HG03520 (cell line): ENCODE measurements at regions not wholly inside any gene's neighbourhood (a gene's known extent, or its start where the extent isn't known, plus 50 kb on each side); places are given as distances from the start of the nearest gene placed in this dataset.
"Not testable (repeated sequence)": the region's sequence is repeated elsewhere in the genome, so short reads cannot be mapped to it uniquely, and the experiment has no call there.

Source experiments
- ATAC-seq: cut with Tn5 transposase; IDR thresholded peaks from one replicate; pipeline ENCODE4 v1.9.1; 2021; ENCODE audit warnings: mild to moderate bottlenecking, moderate library complexity; ENCODE audit not compliant: unreplicated experiment

DNA sequence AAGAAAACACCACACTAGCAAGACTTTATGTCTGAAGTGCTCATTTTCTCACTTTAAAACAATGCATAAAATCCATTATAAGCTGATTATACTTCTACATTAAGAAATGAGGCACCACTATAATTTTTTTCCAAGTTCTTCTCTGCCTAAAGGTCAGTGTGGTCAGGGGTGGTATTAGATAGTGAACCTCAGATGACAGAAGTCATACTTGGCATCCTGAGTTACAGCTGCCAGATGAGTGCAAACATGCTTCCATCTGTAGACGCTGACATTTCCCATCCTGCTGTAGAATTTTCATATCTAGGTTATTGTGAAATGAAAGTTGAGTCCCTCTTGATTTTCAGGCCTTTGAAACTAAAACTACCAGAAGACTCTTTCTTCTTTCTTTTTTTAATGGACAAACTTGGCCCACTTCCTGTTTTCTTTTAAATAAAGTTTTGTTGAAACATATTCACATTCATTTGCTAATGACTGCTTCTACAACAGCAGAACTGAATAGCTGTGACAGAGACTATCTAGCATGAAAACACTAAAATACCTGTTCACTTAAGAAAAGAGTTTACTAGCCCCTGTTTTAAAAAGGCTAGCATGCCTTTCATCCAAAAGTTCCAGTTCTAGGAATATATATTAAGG, 900.8 kb downstream of the XPNPEP1 start:
- no peak for ATAC-seq

DNA sequence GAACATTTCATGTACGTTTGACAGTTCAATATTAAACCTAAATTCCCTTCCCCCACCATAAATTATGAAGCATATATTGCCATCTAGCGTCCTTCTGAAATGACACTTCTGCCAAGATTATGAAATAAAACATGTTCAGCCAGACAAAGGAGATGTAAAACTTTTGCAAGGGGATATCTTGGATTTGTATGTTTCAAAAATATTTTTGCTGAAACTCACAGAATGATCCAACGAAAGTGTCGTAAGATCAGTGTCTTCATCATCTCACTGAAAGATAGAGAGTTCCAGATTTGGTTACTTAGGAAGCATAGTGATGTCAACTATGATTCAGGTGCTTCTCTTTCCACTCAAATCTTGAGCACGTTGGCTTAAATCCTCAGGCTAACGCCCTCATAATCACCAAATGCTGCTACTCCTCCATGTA, 904.3 kb downstream of the XPNPEP1 start:
- ATAC-seq, result no peak

GRCh38 chr10:109007514-109007913, 915.8 kb downstream of the XPNPEP1 start:
- no peak for ATAC-seq

GRCh38 chr10:108990441-108990840, 932.9 kb downstream of the XPNPEP1 start:
- no peak for ATAC-seq

- ATAC-seq, result no peak
Measured at GRCh38 chr10:108989976-108990375, 933.3 kb downstream of the XPNPEP1 start.

DNA sequence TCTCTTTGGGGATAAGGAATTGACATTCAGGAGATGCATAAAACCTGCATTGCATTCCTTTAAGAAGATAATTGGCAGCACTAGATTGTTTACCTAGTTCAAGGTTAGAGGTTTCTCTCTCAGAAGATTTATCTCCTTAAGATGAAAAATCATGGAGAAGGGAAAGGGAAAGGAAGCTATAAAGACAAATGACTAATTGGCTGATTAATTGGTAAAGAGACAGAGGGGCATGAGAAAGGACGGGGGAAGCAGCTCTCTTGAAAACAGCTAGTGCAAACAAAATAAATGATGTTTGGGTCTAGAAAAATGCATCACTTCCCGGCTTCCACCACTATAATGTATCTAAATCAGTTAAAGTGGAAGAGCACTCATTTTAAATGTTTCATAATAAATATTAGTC, 941.2 kb downstream of the XPNPEP1 start:
- no peak for ATAC-seq

DNA sequence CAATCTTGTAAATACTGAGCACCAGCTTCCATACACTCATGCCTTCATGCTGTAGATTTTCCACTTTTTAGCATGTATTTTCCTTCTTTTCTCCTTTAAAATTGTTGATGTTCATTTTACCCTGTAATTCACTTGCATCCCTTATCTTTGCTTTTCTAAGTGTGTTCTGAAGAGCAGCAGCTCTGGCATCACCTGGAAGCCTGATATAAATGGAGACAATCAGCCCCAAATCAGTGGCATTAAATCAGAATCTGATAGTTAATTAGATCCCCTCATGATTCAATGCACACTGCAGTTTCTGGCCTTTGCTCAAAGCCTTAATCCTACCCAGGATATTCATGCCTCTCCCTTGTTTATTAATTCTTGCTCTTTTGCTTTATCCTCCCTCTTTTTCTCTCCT, 942.4 kb downstream of the XPNPEP1 start:
- ATAC-seq, result no peak

DNA sequence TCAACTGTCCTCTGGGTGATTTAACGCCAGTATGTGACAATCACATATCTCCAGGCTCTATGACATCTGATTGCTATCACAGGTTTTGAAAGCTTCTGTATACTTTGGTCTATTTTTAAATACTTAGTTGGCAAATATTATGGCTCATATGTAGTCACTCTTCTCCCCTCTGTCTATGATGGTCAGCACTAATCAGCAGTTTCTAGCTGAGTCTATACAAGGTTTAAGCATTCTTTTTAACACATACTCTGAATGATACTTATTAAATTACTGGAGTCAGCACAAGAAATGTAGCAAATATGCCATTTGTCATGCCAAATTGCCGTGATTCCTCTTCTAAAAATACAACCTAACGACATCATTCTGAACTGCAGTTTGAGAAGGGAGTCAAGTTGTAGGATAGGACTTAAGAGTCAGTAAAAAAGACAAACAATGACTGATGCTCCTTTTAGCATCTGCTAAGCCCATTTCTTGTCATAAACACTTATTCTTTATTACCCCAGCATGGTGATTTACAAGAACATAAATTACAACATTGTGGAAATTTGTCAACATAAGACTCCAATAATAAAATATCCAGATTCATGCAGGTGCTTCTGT, 947.8 kb downstream of the XPNPEP1 start:
- ATAC-seq, result no peak

- ATAC-seq, result no peak
Measured at GRCh38 chr10:108970016-108970415, 953.3 kb downstream of the XPNPEP1 start.

DNA sequence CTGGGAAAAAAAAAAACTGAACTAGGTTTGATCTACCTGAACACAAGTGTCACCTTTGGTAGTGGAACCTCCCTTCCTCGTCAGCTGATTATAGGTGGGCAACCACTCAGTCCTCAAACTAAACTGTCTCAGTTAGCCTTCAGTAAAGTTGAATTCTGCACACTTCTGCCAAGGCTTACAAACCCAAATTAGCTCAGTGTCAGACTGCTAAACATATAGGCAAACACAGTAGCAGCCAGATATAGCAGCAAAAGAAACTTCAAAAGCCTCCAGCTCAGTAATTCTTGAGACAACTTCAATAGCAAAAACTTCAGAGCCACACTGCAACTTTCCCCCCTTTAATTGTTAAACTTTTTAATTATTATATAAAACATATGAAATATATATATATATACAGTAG, 956.9 kb downstream of the XPNPEP1 start:
- no peak for ATAC-seq

- ATAC-seq, result no peak
Measured at GRCh38 chr10:108966005-108966404, 957.3 kb downstream of the XPNPEP1 start.

DNA sequence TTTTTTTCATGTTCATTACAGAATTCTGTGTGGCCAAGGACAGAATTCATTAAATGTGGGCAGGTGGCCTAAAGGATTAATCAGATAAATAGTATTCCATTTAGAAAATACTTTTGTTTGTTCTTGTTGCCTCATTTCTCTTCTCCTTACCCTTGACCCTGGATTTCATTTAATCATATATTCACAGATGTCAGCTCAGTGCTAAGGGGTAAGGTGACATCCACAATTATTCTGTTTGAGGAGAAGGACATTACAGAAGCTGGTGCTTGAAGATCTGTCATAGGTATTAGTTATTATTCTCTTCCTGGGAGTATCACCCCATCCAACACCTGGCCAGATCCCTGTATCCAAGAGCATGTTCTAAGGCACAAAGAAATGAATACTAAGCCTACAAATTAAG, 961.1 kb downstream of the XPNPEP1 start:
- no peak for ATAC-seq

- ATAC-seq, result no peak
Measured at GRCh38 chr10:108957681-108958080, 965.6 kb downstream of the XPNPEP1 start.

- no peak for ATAC-seq
Measured at GRCh38 chr10:108956149-108956548, 967.2 kb downstream of the XPNPEP1 start.

DNA sequence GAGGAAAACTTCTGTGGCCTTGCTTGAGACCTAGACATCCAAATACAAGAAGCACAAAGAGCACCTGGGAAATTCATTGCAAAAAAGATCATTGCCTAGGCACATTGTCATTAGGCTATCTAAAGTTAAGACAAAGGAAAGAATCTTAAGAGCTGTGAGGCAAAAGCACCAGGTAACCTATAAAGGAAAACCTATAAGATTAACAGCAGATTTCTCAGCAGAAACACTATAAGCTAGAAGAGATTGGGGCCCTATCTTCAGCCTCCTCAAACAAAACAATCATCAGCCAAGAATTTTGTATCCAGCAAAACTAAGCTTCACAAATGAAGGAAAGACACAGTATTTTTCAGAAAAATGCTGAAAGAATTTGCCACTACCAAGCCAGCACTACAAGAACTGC, 1003.3 kb downstream of the XPNPEP1 start:
- not testable (repeated sequence) for ATAC-seq

GRCh38 chr10:108913300-108913699, 1010.0 kb downstream of the XPNPEP1 start:
- ATAC-seq, result no peak

DNA sequence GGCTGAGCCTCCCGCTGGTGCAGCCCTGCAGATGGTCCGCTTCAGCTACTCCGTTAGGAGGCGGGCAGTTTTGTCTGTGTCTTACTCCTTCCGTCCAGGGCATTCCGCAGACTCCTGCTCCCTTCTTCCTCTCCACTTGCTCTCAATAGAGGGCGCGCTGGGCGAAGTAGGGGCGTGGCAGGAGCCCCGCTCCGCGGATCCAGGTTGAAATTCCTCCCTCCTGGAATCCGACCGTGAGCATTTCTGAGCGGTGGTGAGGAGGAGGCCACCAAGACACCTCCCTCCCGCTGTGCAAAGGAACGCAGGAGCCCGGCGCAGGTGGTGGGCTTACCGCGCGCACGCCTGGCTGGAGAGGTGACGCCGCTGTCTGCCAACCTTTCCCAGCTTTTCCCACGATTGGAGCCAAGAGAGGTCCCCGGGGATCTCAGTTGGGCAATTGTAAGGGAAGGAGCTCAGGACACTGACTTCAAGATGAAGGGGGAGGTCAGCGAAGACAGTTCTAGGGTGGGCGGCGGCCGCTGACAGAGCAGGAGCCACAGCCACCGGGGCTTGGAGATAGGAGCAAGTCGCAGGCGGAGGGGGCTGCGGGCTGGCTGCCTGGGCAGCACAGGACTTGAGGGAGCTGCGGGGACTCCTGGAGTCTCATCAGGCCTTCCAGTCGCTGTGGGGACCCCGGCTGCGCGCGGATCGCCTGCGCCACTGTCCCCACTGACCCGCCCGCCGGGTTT, 1011.3 kb downstream of the XPNPEP1 start:
- ATAC-seq, result no peak

GRCh38 chr10:108908096-108908495, 1015.2 kb downstream of the XPNPEP1 start:
- ATAC-seq, result no peak

GRCh38 chr10:108905821-108906220, 1017.5 kb downstream of the XPNPEP1 start:
- ATAC-seq, result no peak

DNA sequence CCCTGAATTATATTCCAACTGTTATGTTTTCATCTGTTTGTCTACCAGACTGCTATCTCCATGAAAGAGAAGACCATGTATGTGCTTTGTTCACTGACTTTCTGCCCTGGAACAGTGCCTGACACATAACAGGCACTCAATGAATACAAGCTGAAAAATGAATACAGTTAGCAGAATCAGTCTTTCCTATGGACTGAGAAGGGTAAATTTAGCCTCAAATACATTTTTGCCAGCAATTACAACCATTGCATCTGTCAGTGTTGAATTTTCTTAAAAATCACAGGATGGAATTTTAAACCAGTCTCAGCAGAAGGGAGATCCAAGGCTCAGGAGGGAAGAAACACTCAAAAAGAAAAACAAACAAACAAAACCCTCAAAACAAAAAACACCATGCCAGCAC, 1018.1 kb downstream of the XPNPEP1 start:
- ATAC-seq, result no peak

- ATAC-seq, result no peak
Measured at GRCh38 chr10:108904163-108904838, 1019.0 kb downstream of the XPNPEP1 start.
